ENCODE measurements at regions not wholly inside any gene's neighbourhood (a gene's known extent, or its start where the extent isn't known, plus 50 kb on each side); places are given as distances from the start of the nearest gene placed in this dataset.

DNA sequence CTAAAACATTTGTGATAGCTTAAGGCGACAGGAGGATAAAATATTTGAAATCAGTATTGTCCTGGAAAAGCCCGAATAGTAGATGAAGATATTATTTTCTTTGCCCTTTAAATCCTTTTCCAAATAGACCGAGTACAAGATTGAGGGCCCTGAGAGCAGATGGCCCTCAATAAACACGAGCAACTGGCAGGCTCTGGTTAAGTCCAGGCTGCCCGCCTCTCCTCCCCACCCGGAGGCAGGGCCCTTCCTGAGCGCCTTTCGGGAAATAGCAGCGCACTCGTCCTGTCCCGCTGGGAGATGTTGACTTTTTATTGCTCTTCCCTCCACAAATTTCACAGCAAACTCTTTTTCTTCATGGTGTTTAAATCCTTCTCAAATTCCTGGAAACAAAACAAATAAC, 50.8 kb upstream of the MAX start:
- H3K27me3 ChIP-seq, result no peaks in the 10 kb centered on the region
- no peaks in the 10 kb centered on the region for H3K9me3 ChIP-seq
- no peak overlapping the region for H3K27ac ChIP-seq
- H3K4me3 ChIP-seq, result no peak overlapping the region
- FAIRE-seq (no peak), DNase-seq (no peak), ATAC-seq (no peak)
- TF ChIP-seq, protein P1, sequence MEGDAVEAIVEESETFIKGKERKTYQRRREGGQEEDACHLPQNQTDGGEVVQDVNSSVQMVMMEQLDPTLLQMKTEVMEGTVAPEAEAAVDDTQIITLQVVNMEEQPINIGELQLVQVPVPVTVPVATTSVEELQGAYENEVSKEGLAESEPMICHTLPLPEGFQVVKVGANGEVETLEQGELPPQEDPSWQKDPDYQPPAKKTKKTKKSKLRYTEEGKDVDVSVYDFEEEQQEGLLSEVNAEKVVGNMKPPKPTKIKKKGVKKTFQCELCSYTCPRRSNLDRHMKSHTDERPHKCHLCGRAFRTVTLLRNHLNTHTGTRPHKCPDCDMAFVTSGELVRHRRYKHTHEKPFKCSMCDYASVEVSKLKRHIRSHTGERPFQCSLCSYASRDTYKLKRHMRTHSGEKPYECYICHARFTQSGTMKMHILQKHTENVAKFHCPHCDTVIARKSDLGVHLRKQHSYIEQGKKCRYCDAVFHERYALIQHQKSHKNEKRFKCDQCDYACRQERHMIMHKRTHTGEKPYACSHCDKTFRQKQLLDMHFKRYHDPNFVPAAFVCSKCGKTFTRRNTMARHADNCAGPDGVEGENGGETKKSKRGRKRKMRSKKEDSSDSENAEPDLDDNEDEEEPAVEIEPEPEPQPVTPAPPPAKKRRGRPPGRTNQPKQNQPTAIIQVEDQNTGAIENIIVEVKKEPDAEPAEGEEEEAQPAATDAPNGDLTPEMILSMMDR (IDR thresholded peaks at IDR 0.05), result no peak
- no peaks in the 10 kb centered on the region for H3K4me1 ChIP-seq
- WGBS, 2 donors, result 73 to 79% methylated on average over 11 of the region's 11 CpGs
- H3K36me3 ChIP-seq, result no peaks in the 10 kb centered on the region
- intact Hi-C loops (cut with DNase I), result no loop called here

DNA sequence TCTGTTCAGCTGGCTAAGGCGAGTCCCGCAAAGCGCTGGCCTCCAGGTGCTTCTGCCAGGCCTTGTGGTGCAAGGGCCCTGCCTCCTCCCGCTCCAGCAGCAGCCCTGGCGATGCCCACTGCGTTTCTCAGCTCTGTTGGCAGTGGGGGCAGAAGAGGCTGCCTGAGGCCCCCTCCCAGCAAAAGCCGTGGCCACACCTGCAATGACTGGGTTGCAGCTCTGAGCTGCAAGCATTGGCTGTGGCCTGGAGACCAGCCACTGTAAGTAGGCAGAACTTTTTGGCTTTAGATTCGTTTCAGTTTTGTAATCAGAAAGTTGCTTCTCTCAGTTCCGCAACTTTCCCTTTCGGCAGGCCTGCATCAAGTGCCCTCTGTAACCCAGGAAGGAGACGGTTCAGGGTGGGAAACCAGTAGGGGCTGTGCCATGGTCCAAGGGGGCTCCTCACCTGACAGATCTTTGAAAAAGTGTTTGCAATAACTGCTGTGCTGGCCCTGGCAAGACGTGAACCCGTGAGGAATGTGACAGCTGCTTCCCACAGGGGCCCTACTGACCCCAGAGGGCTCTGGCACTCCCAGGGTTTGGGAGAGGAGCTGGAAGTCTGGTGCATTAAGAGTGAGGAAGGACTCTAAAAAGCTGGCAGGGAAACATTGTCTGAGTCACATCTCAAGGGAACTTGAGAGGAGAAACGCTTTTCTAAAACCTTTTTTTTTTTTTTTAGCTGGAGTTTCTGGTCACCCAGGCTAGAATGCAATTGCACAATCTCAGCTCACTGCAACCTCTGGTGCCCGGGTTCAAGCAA, 54.5 kb upstream of the MAX start:
- peak in 3 of 4 donors; percentile 29 to 83 (median 59) for ATAC-seq
- DNase-seq, result no peak

DNA sequence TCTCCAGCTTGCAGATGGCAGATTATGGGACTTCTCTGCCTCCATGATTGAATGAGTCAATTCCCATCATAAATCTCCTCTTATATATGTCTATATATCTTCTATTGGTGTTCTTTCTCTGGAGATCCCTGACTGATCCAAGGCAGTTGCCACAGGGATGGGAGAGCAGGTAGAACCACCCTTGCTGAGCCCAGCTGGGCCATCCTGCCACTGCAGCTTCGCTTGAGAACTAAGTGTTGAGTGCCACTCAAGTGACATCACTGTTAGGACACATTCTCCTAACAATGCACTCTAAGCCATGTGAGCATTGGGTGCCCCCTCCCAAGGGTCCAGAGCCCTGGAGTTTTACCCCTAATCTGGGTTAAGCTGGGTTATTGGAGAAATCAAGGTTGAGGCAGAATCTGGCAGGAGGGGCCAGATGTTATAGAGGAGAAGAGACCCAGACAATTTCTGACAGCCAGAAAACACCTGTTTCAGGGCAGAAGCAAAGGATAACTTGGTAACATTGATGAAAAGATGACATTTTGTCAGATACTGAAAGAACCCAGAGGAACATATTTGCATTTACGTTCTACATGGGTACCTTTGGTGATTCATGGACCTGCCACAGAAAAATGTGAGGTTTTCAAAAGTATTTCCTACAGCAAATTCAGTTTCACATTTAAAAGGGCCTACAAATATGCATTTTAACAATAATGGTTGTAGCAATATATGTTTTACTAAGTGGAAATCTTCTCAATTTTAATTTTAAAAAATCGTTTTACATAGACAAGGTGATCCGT, 57.2 kb upstream of the MAX start:
- WGBS, 2 donors, result 68 to 75% methylated on average over 4 of the region's 4 CpGs
- no peak for DNase-seq

More for the DNA sequence above, 54.5 kb upstream of the MAX start:
- intact Hi-C loops (cut with DNase I), result loop anchor here in 1 of 3 donors (5.0 kb wide), 1 partner anchor 801 kb away; no protein-coding TSS in a partner anchor
- Histone ChIP-seq H3K9me3 (no peaks in the 10 kb centered on the region), H3K4me3 (no peak overlapping the region), H3K4me1 (no peaks in the 10 kb centered on the region), H3K27ac (peak overlapping the region in 1 of 4 donors; percentile 33), H3K27me3 (no peaks in the 10 kb centered on the region), H3K36me3 (no peaks in the 10 kb centered on the region)
- TF ChIP-seq, protein P1 (IDR thresholded peaks at IDR 0.05), result no peak
- 67 to 68% methylated on average over 15 of the region's 15 CpGs for WGBS, 2 donors
- FAIRE-seq, result no peak

DNA sequence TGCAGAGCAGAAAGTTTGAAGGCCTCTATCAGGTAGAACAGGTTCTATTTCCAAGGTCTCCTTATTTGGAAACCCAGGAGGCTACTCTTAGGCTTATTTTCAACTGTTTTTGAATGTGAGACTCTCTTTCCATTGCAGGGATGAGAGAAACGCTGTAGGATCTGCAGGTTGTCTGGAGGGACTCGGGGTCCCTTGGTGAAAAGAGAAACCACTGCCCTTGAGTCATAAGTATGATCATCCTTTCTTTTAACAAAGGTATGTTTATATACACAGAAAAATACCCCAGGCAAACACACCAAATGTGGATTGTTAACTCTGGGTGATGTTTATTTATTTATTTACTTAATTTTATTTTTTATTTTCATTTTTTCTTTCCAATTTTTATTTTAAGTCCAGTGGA, 57.8 kb upstream of the MAX start:
- no peaks in the 10 kb centered on the region for H3K36me3 ChIP-seq
- no peak for DNase-seq
- intact Hi-C loops (cut with DNase I), result loop anchor here in 1 of 3 donors (10.0 kb wide), 1 partner anchor 665 kb away; no protein-coding TSS in a partner anchor
- H3K4me3 ChIP-seq, result no peak overlapping the region
- no peaks in the 10 kb centered on the region for H3K4me1 ChIP-seq
- no peaks in the 10 kb centered on the region for H3K27me3 ChIP-seq
- TF ChIP-seq, protein P1 (IDR thresholded peaks at IDR 0.05), result no peak
- WGBS, 2 donors, result 78 to 88% methylated on average over 2 of the region's 2 CpGs
- no peak for FAIRE-seq
- no peak for ATAC-seq
- H3K27ac ChIP-seq, result no peak overlapping the region
- H3K9me3 ChIP-seq, result no peaks in the 10 kb centered on the region

More for the DNA sequence above, 57.2 kb upstream of the MAX start:
- Histone ChIP-seq H3K9me3 (no peaks in the 10 kb centered on the region), H3K4me3 (no peak overlapping the region), H3K27me3 (no peaks in the 10 kb centered on the region), H3K27ac (no peak overlapping the region), H3K4me1 (no peaks in the 10 kb centered on the region), H3K36me3 (no peaks in the 10 kb centered on the region)
- intact Hi-C loops (cut with DNase I), result loop anchor here in 2 of 3 donors (5.0 to 10.0 kb wide), 2 partner anchors 665 to 798 kb away; no protein-coding TSS in a partner anchor
- FAIRE-seq, result no peak
- TF ChIP-seq, protein P1 (IDR thresholded peaks at IDR 0.05), result no peak
- no peak for ATAC-seq

Data from pancreas (tissue), 10 donors.